ENCODE measurements at regions not wholly inside any gene's neighbourhood (a gene's known extent, or its start where the extent isn't known, plus 50 kb on each side); places are given as distances from the start of the nearest gene placed in this dataset.

GRCh38 chr18:52275817-52276216, 64.2 kb upstream of the DCC start:
- intact Hi-C loops (cut with DNase I): no loop called here
- DNase-seq (no peak), ATAC-seq (no peak)
- no peaks in the 10 kb centered on the region for H3K36me3 ChIP-seq (replicated peaks in 1 of 2; ENCODE audit: insufficient read depth in 1 of 2, low read depth in 2 of 2)
- peaks cover 9% of the 10 kb centered on the region for H3K4me1 ChIP-seq
- no peaks in the 10 kb centered on the region for H3K27me3 ChIP-seq
- no peak overlapping the region for H3K27ac ChIP-seq
- no peaks in the 10 kb centered on the region for H3K9me3 ChIP-seq
- TF ChIP-seq POLR2A (IDR thresholded peaks at IDR 0.05): no peak
- no peak for TF ChIP-seq CTCF (IDR thresholded peaks at IDR 0.05)
- H3K4me3 ChIP-seq: no peak overlapping the region

- DNase-seq (no peak), ATAC-seq (no peak)
- Histone ChIP-seq H3K4me3 (no peak overlapping the region), H3K4me1 (peaks cover 9% of the 10 kb centered on the region), H3K36me3 (replicated peaks in 1 of 2; ENCODE audit: insufficient read depth in 1 of 2, low read depth in 2 of 2) (no peaks in the 10 kb centered on the region), H3K27ac (no peak overlapping the region), H3K27me3 (no peaks in the 10 kb centered on the region), H3K9me3 (no peaks in the 10 kb centered on the region)
- intact Hi-C loops (cut with DNase I): no loop called here
- 27 to 31% methylated on average over 2 of the region's 2 CpGs for WGBS, 2 donors
- TF ChIP-seq POLR2A (IDR thresholded peaks at IDR 0.05): no peak
- no peak for TF ChIP-seq CTCF (IDR thresholded peaks at IDR 0.05)
Measured at GRCh38 chr18:52277785-52278184, 62.2 kb upstream of the DCC start.

- no peak for ATAC-seq
- Histone ChIP-seq H3K36me3 (replicated peaks in 1 of 2; ENCODE audit: insufficient read depth in 1 of 2, low read depth in 2 of 2) (no peaks in the 10 kb centered on the region), H3K9me3 (no peaks in the 10 kb centered on the region), H3K4me3 (no peak overlapping the region), H3K27me3 (no peaks in the 10 kb centered on the region), H3K27ac (no peak overlapping the region), H3K4me1 (peaks cover 9% of the 10 kb centered on the region)
- no peak for DNase-seq
- no peak for TF ChIP-seq CTCF (IDR thresholded peaks at IDR 0.05)
- no peak for TF ChIP-seq POLR2A (IDR thresholded peaks at IDR 0.05)
- WGBS, 2 donors: 4 to 12% methylated on average over 2 of the region's 2 CpGs
- intact Hi-C loops (cut with DNase I): no loop called here
Measured at GRCh38 chr18:52278191-52278590, 61.8 kb upstream of the DCC start.

- WGBS, 2 donors: 84 to 90% methylated on average over 2 of the region's 2 CpGs
- intact Hi-C loops (cut with DNase I): loop anchor here (10.0 kb wide), 1 partner anchor 616 kb away; no protein-coding TSS in a partner anchor
- no peak overlapping the region for H3K27ac ChIP-seq
Measured at GRCh38 chr18:52280702-52281101, 59.3 kb upstream of the DCC start.

More at GRCh38 chr18:52280702-52281101, 59.3 kb upstream of the DCC start:
- DNase-seq (no peak), ATAC-seq (no peak)
- TF ChIP-seq POLR2A (IDR thresholded peaks at IDR 0.05) (no peak), CTCF (IDR thresholded peaks at IDR 0.05) (no peak)
- H3K4me1 ChIP-seq: peaks cover 9% of the 10 kb centered on the region
- no peaks in the 10 kb centered on the region for H3K36me3 ChIP-seq (replicated peaks in 1 of 2; ENCODE audit: insufficient read depth in 1 of 2, low read depth in 2 of 2)
- no peaks in the 10 kb centered on the region for H3K9me3 ChIP-seq
- no peaks in the 10 kb centered on the region for H3K27me3 ChIP-seq
- H3K4me3 ChIP-seq: no peak overlapping the region

Measured in body of pancreas (tissue), 4 donors.